ENCODE measurements at regions not wholly inside any gene's neighbourhood (a gene's known extent, or its start where the extent isn't known, plus 50 kb on each side); places are given as distances from the start of the nearest gene placed in this dataset.

- TF ChIP-seq CTCF (IDR thresholded peaks at IDR 0.05) (no peak), POLR2A (IDR thresholded peaks at IDR 0.05) (no peak)
Measured at GRCh38 chr3:192010490-192010889, 549.5 kb downstream of the PYDC2 start.
